SK-N-SH (cell line): ENCODE measurements at regions not wholly inside any gene's neighbourhood (a gene's known extent, or its start where the extent isn't known, plus 50 kb on each side); places are given as distances from the start of the nearest gene placed in this dataset.

ENCODE experiments used
- CTCF ChIA-PET: fragments of 300-600, 350-600 bp; formaldehyde crosslinking; extraction: SDS; loops from one replicate; lab custom pipeline; 2021; lab: Yijun Ruan, JAX
- POLR2A ChIA-PET: fragments of 350-600 bp; sonication (Branson Sonifier 250); formaldehyde crosslinking; extraction: SDS; loops from one replicate; lab custom pipeline; 2020; ENCODE audit warnings: antibody characterized with exemption, inconsistent platforms; lab: Yijun Ruan, JAX
- DNase-seq: peaks from one replicate; pipeline ENCODE4 v3.0.0; 2012
- H2AFZ ChIP-seq: fragments of 200-600 bp; sonication (generic); 2 replicates; pipeline ENCODE4 v1.8.1; 2016; ENCODE audit warnings: antibody characterized with exemption, mild to moderate bottlenecking, low read depth
- H3F3A ChIP-seq: fragments of 200-600 bp; sonication (generic); replicated peaks from 2 replicates; pipeline ENCODE3; 2016; ENCODE audit warnings: antibody characterized with exemption, mild to moderate bottlenecking; ENCODE audit not compliant: insufficient read depth
- H3K27ac ChIP-seq, 2 experiments: fragments of 200-500 bp in 1 of 2; fragments of 200-600 bp in 1 of 2; sonication (Bioruptor generic) in 1 of 2; sonication (generic), shearing (Covaris generic) in 1 of 2; 2 replicates each; pipeline versions ENCODE4 v1.5.1 to v1.6.1; 2014 to 2016; ENCODE audit warnings: low read depth in 2 of 2, inconsistent platforms in 1 of 2, low read length in 1 of 2, mild to moderate bottlenecking in 1 of 2, mixed read lengths in 1 of 2
- H3K27me3 ChIP-seq: fragments of 200-600 bp; sonication (generic), shearing (Covaris generic); 2 replicates; pipeline ENCODE4 v1.6.1; 2016; ENCODE audit warnings: mixed run types; ENCODE audit not compliant: insufficient read depth
- H3K36me3 ChIP-seq, 2 experiments: fragments of 200-500 bp in 1 of 2; fragments of 200-600 bp in 1 of 2; sonication (Bioruptor generic) in 1 of 2; sonication (generic) in 1 of 2; replicated peaks in 1 of 2; 2 replicates each; pipeline versions ENCODE3 to v1.5.1; 2014 to 2016; ENCODE audit warnings: low read length in 1 of 2, mild to moderate bottlenecking in 1 of 2; ENCODE audit not compliant: insufficient read depth in 2 of 2, control insufficient read depth in 1 of 2
- H3K4me1 ChIP-seq, 2 experiments: fragments of 200-500 bp in 1 of 2; fragments of 200-600 bp in 1 of 2; sonication (Bioruptor generic) in 1 of 2; sonication (generic), shearing (Covaris generic) in 1 of 2; 2 replicates each; pipeline versions ENCODE4 v1.5.1 to v1.6.1; 2014 to 2016; ENCODE audit warnings: low read depth in 1 of 2, low read length in 1 of 2, mixed run types in 1 of 2; ENCODE audit not compliant: insufficient read depth in 2 of 2, control insufficient read depth in 1 of 2
- H3K4me2 ChIP-seq: fragments of 200-600 bp; sonication (generic), shearing (Covaris generic); 2 replicates; pipeline ENCODE4 v1.6.1; 2017; ENCODE audit warnings: mixed run types
- H3K4me3 ChIP-seq, 2 experiments: fragments of 200-500 bp in 1 of 2; fragments of 200-600 bp in 1 of 2; sonication (Bioruptor generic) in 1 of 2; sonication (generic), shearing (Covaris generic) in 1 of 2; 2 replicates each; pipeline versions ENCODE4 v1.5.1 to v1.8.1; 2014 to 2016; ENCODE audit warnings: low read depth in 2 of 2, inconsistent platforms in 1 of 2, low read length in 1 of 2, mild to moderate bottlenecking in 1 of 2, mixed read lengths in 1 of 2, moderate library complexity in 1 of 2
- H3K79me2 ChIP-seq: fragments of 200-600 bp; sonication (generic); 2 replicates; pipeline ENCODE4 v1.8.1; 2017; ENCODE audit warnings: mild to moderate bottlenecking; ENCODE audit not compliant: insufficient read depth
- H3K9ac ChIP-seq: fragments of 200-600 bp; sonication (generic); 2 replicates; pipeline ENCODE4 v1.6.1; 2017; ENCODE audit warnings: mixed run types
- H3K9me2 ChIP-seq: fragments of 200-600 bp; sonication (generic); 2 replicates; pipeline ENCODE4 v1.6.1; 2017; ENCODE audit warnings: mixed run types
- H3K9me3 ChIP-seq: fragments of 200-600 bp; sonication (generic); 2 replicates; pipeline ENCODE4 v1.6.1; 2017; ENCODE audit warnings: mixed run types, mild to moderate bottlenecking, moderate library complexity
- H4K20me1 ChIP-seq: fragments of 200-600 bp; sonication (generic); 2 replicates; pipeline ENCODE4 v1.6.1; 2017; ENCODE audit warnings: mild to moderate bottlenecking, mixed run types; ENCODE audit not compliant: insufficient read depth
- CHD2 ChIP-seq: fragments of 150-350 bp; IDR thresholded peaks from 2 replicates; pipeline ENCODE4 v1.6.1; 2018; ENCODE audit warnings: low read length; ENCODE audit not compliant: partially characterized antibody
- ELF1 ChIP-seq: IDR thresholded peaks from 2 replicates; pipeline ENCODE4 v1.4.0; 2012
- EZH2phosphoT487 ChIP-seq: fragments of 200-600 bp; sonication (generic); IDR thresholded peaks from 2 replicates; pipeline ENCODE4 v1.6.1; 2017; ENCODE audit warnings: low read depth, mixed run types, mild to moderate bottlenecking, antibody characterized with exemption, moderate library complexity, borderline replicate concordance
- FOSL2 ChIP-seq: IDR thresholded peaks from 2 replicates; pipeline ENCODE4 v1.4.0; 2012; ENCODE audit warnings: low read depth, mild to moderate bottlenecking, moderate library complexity, borderline replicate concordance
- FOXM1 ChIP-seq: IDR thresholded peaks from 2 replicates; pipeline ENCODE4 v1.4.0; 2012; ENCODE audit warnings: low read depth, mild to moderate bottlenecking
- GATA2 ChIP-seq: sonication (generic); formaldehyde crosslinking; IDR thresholded peaks from 2 replicates; pipeline ENCODE4 v1.5.0; 2020; ENCODE audit warnings: mild to moderate bottlenecking, missing genetic modification reagents
- JUND ChIP-seq: IDR thresholded peaks from 2 replicates; pipeline ENCODE4 v1.4.0; 2012
- MEF2A ChIP-seq: IDR thresholded peaks from 2 replicates; pipeline ENCODE4 v1.4.0; 2012; ENCODE audit warnings: low read depth, borderline replicate concordance
- MXI1 ChIP-seq: IDR thresholded peaks from 2 replicates; pipeline ENCODE4 v1.6.1; 2012; ENCODE audit warnings: mild to moderate bottlenecking, low read depth, low read length, improper control_type of control experiment
- RCOR1 ChIP-seq: fragments of 150-350 bp; IDR thresholded peaks from 2 replicates; pipeline ENCODE4 v1.6.1; 2017; ENCODE audit warnings: antibody characterized with exemption, low read length
- RFX5 ChIP-seq: IDR thresholded peaks from 2 replicates; pipeline ENCODE4 v1.6.1; 2012; ENCODE audit warnings: mild to moderate bottlenecking, improper control_type of control experiment, low read length
- TCF12 ChIP-seq: IDR thresholded peaks from 2 replicates; pipeline ENCODE4 v1.4.0; 2012
- WGBS: methylation state at CpG from one replicate; pipeline ENCODE4 v1.1.6; 2017; ENCODE audit warnings: low lambda C conversion rate; 5-methylcytosine and 5-hydroxymethylcytosine counted together
- TF ChIP-seq, protein P1 (sequence below): IDR thresholded peaks from 2 replicates; pipeline ENCODE4 v1.4.0; 2012; ENCODE audit warnings: low read depth, borderline replicate concordance
- TF ChIP-seq, protein P2 (sequence below): IDR thresholded peaks from 2 replicates; pipeline ENCODE4 v1.6.1; 2012; ENCODE audit warnings: mild to moderate bottlenecking, low read depth, low read length, moderate library complexity
- TF ChIP-seq, protein P3 (sequence below): fragments of 200-600 bp; sonication (generic); IDR thresholded peaks from 2 replicates; pipeline ENCODE4 v1.6.1; 2017; ENCODE audit warnings: antibody characterized with exemption, mild to moderate bottlenecking, moderate library complexity

DNA sequence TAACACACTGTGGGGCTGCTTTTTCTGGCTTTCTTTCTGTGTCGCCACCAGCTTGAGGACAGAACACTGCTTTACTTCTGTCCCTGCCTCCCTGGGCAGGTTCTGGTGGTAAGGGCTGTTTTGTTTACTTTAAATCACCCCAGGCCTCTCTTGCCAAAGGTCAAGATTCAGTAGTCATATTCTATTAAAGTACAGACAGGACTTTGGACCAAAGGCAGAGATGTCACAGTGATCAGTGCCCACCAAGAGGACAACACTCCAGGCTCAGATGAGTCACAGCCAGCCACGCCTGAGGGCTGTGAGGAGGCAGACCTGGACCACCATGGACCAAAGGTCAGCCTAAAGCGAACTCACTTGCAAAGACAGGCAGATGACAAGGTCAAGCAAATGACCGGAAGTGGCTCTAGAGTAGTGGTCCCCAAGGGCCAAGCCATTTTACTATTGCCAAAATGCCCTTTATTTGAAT is 200.0 kb downstream of the RHOU start:
- CTCF ChIA-PET = no interaction called here
- H3K9ac ChIP-seq = no peak overlapping the region
- TF ChIP-seq RCOR1 = no peak
- TF ChIP-seq TCF12 = no peak
- no peak for TF ChIP-seq MEF2A
- TF ChIP-seq, protein P1, sequence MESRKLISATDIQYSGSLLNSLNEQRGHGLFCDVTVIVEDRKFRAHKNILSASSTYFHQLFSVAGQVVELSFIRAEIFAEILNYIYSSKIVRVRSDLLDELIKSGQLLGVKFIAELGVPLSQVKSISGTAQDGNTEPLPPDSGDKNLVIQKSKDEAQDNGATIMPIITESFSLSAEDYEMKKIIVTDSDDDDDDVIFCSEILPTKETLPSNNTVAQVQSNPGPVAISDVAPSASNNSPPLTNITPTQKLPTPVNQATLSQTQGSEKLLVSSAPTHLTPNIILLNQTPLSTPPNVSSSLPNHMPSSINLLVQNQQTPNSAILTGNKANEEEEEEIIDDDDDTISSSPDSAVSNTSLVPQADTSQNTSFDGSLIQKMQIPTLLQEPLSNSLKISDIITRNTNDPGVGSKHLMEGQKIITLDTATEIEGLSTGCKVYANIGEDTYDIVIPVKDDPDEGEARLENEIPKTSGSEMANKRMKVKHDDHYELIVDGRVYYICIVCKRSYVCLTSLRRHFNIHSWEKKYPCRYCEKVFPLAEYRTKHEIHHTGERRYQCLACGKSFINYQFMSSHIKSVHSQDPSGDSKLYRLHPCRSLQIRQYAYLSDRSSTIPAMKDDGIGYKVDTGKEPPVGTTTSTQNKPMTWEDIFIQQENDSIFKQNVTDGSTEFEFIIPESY = no peak
- TF ChIP-seq, protein P2, sequence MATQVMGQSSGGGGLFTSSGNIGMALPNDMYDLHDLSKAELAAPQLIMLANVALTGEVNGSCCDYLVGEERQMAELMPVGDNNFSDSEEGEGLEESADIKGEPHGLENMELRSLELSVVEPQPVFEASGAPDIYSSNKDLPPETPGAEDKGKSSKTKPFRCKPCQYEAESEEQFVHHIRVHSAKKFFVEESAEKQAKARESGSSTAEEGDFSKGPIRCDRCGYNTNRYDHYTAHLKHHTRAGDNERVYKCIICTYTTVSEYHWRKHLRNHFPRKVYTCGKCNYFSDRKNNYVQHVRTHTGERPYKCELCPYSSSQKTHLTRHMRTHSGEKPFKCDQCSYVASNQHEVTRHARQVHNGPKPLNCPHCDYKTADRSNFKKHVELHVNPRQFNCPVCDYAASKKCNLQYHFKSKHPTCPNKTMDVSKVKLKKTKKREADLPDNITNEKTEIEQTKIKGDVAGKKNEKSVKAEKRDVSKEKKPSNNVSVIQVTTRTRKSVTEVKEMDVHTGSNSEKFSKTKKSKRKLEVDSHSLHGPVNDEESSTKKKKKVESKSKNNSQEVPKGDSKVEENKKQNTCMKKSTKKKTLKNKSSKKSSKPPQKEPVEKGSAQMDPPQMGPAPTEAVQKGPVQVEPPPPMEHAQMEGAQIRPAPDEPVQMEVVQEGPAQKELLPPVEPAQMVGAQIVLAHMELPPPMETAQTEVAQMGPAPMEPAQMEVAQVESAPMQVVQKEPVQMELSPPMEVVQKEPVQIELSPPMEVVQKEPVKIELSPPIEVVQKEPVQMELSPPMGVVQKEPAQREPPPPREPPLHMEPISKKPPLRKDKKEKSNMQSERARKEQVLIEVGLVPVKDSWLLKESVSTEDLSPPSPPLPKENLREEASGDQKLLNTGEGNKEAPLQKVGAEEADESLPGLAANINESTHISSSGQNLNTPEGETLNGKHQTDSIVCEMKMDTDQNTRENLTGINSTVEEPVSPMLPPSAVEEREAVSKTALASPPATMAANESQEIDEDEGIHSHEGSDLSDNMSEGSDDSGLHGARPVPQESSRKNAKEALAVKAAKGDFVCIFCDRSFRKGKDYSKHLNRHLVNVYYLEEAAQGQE = no peak
- TF ChIP-seq, all 33 proteins: peak for 0
- Histone ChIP-seq H3K79me2 (no peaks in the 10 kb centered on the region), H3K4me2 (no peak overlapping the region), H3F3A (no peaks in the 10 kb centered on the region), H3K4me3 (no peak overlapping the region), H3K4me1 (no peaks in the 10 kb centered on the region), H3K27me3 (no peaks in the 10 kb centered on the region), H3K9me2 (no peaks in the 10 kb centered on the region), H3K9me3 (no peaks in the 10 kb centered on the region), H3K36me3 (no peaks in the 10 kb centered on the region), H3K27ac (no peak overlapping the region), H4K20me1 (no peaks in the 10 kb centered on the region), H2AFZ (no peak overlapping the region)
- DNase-seq = no peak
- 56% methylated on average over 4 of the region's 4 CpGs for WGBS
- POLR2A ChIA-PET = no interaction called here

DNA sequence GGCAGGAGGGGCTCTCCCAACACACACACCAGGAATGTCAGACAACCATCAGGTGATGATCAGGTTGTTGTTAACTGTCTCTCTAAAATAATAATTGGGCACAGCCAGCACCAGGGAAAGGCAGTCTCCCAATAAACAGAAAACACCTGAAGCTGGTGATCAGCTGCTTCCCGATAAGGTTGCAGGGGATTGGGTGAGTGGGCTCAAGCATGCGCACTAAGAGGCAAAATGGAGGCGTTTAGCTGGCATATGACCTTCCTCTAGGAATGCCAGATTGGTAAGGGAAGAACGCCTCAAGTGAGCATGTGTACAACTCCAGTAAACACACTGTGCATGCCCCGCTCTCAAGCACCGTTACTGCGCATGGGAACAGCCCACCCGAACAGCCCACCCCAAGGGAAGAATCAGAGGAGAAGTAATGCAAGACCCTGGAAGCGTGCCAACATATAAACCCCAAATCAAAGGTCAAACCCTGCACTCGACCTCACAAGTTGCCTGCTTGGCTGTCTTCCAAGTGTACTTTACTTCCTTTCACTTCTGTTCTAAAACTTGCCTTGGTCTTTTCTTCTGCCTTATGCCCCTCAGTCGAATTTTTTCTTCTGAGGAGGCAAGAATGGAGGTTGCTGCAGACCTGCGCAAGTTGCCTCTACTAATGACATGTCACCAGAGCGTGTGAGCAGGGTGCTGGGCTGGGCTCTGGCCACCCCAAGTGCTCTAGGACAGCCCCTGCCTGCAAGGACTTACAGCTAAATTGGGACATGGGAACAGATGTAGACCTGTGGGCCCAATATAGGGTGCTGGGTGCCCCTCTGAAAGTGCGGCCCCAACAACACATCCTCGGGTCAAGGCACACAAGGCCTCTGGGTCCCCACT is 200.8 kb downstream of the RHOU start:
- no peaks in the 10 kb centered on the region for H3K9me3 ChIP-seq
- POLR2A ChIA-PET = no interaction called here
- H3K4me2 ChIP-seq = no peak overlapping the region
- no peak for TF ChIP-seq MXI1
- TF ChIP-seq GATA2 (CRISPR knock-in tag) = no peak
- no peak for TF ChIP-seq FOXM1
- no peak for TF ChIP-seq EZH2phosphoT487
- no peak for TF ChIP-seq RFX5
- no peak for TF ChIP-seq FOSL2
- TF ChIP-seq CHD2 = no peak
- TF ChIP-seq, protein P3, sequence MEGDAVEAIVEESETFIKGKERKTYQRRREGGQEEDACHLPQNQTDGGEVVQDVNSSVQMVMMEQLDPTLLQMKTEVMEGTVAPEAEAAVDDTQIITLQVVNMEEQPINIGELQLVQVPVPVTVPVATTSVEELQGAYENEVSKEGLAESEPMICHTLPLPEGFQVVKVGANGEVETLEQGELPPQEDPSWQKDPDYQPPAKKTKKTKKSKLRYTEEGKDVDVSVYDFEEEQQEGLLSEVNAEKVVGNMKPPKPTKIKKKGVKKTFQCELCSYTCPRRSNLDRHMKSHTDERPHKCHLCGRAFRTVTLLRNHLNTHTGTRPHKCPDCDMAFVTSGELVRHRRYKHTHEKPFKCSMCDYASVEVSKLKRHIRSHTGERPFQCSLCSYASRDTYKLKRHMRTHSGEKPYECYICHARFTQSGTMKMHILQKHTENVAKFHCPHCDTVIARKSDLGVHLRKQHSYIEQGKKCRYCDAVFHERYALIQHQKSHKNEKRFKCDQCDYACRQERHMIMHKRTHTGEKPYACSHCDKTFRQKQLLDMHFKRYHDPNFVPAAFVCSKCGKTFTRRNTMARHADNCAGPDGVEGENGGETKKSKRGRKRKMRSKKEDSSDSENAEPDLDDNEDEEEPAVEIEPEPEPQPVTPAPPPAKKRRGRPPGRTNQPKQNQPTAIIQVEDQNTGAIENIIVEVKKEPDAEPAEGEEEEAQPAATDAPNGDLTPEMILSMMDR = no peak
- no peak for TF ChIP-seq ELF1
- TF ChIP-seq JUND = no peak
- no peak overlapping the region for H3K9ac ChIP-seq
- CTCF ChIA-PET = interaction anchor here (0.6 kb wide), 1 partner anchor 488 kb away, joined by 3 read pairs; no protein-coding TSS in a partner anchor
- no peaks in the 10 kb centered on the region for H3K27me3 ChIP-seq
- no peak overlapping the region for H3K4me3 ChIP-seq
- H3K79me2 ChIP-seq = no peaks in the 10 kb centered on the region
- H3K27ac ChIP-seq = no peak overlapping the region
- no peak overlapping the region for H2AFZ ChIP-seq
- H3K9me2 ChIP-seq = no peaks in the 10 kb centered on the region
- 79% methylated on average over 15 of the region's 15 CpGs for WGBS
- no peaks in the 10 kb centered on the region for H3K36me3 ChIP-seq
- H3F3A ChIP-seq = no peaks in the 10 kb centered on the region
- no peak for DNase-seq
- H3K4me1 ChIP-seq = no peaks in the 10 kb centered on the region
- no peaks in the 10 kb centered on the region for H4K20me1 ChIP-seq
